Ishikawa (cell line): ENCODE measurements at regions not wholly inside any gene's neighbourhood (a gene's known extent, or its start where the extent isn't known, plus 50 kb on each side); places are given as distances from the start of the nearest gene placed in this dataset.

Experiments used
- CEBPB ChIP-seq: IDR thresholded peaks from 2 replicates; pipeline ENCODE4 v1.6.1; 2012
- CREB1 ChIP-seq: IDR thresholded peaks from 2 replicates; pipeline ENCODE4 v1.6.1; 2012; ENCODE audit warnings: low read depth
- EGR1 ChIP-seq: IDR thresholded peaks from 2 replicates; pipeline ENCODE4 v1.6.1; 2012
- EP300 ChIP-seq: IDR thresholded peaks from 2 replicates; pipeline ENCODE4 v1.6.1; 2012; ENCODE audit warnings: borderline replicate concordance
- MAX ChIP-seq: IDR thresholded peaks from 2 replicates; pipeline ENCODE4 v1.6.1; 2012
- RAD21 ChIP-seq: IDR thresholded peaks from 2 replicates; pipeline ENCODE4 v1.6.1; 2012; ENCODE audit warnings: low read depth
- REST ChIP-seq: IDR thresholded peaks from 2 replicates; pipeline ENCODE4 v1.6.1; 2012; ENCODE audit warnings: low read depth, mild to moderate bottlenecking
- TAF1 ChIP-seq: IDR thresholded peaks from 2 replicates; pipeline ENCODE4 v1.6.1; 2012; ENCODE audit warnings: low read depth, mild to moderate bottlenecking
- TEAD4 ChIP-seq: IDR thresholded peaks from 2 replicates; pipeline ENCODE4 v1.6.1; 2012
- YY1 ChIP-seq: IDR thresholded peaks from 2 replicates; pipeline ENCODE4 v1.6.1; 2012; ENCODE audit warnings: low read depth
- ZBTB7A ChIP-seq: IDR thresholded peaks from 2 replicates; pipeline ENCODE4 v1.6.1; 2012; ENCODE audit warnings: low read depth

- no peak for TF ChIP-seq CREB1
- TF ChIP-seq ZBTB7A, result no peak
- TF ChIP-seq CEBPB, result no peak
- TF ChIP-seq RAD21, result no peak
- TF ChIP-seq TAF1, result no peak
- TF ChIP-seq YY1, result no peak
- no peak for TF ChIP-seq TEAD4
- TF ChIP-seq MAX, result no peak
- no peak for TF ChIP-seq EP300
- TF ChIP-seq EGR1, result no peak
- no peak for TF ChIP-seq REST
Observed at GRCh38 chr10:47073967-47074366, 162.7 kb downstream of the PTPN20 start.
